Fibroblast of the conjunctiva (primary cell): ENCODE measurements at regions not wholly inside any gene's neighbourhood (a gene's known extent, or its start where the extent isn't known, plus 50 kb on each side); places are given as distances from the start of the nearest gene placed in this dataset.

Experiments
- DNase-seq: peaks from one replicate; pipeline ENCODE4 v3.0.0-alpha.2; 2010; ENCODE audit warnings: low read depth

DNA sequence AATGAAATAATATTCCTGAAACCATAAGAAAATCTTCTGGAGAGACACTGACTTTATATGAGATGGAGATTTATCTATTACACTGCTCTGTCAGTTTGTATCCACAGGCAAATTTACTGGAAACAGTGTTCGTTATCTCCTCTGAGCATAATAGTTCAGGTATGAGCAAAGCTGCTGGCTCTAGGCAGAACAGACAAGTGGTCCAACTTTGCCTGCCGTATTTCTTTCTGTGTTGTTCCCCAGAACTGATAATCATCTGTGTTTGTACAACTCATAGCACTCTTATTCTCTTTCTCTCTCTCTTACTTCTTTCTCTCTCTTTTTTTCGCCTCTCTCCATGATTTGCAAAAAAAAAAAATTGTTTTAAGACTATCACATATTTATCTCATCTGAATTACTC, 623.8 kb upstream of the CHORDC1 start:
- DNase-seq = no peak

DNA sequence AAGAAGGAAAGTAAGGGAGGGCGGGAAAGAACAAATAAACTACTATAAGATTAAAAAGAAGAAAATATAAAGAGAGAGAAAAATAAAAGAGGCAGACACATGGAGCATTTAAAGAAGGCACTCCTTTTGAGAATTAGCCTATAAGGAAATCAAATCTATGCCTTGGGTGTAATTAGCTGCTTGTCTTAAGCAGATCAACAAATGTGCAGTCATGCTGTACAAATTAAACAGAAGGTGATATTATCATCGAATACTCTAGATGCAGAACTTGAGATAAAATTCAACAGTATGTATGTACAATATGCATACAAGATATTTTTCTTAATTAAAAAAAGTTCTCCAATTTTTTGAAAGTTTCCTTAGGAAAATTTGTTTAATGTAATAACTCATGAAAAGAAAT, 623.0 kb upstream of the CHORDC1 start:
- DNase-seq = no peak

DNA sequence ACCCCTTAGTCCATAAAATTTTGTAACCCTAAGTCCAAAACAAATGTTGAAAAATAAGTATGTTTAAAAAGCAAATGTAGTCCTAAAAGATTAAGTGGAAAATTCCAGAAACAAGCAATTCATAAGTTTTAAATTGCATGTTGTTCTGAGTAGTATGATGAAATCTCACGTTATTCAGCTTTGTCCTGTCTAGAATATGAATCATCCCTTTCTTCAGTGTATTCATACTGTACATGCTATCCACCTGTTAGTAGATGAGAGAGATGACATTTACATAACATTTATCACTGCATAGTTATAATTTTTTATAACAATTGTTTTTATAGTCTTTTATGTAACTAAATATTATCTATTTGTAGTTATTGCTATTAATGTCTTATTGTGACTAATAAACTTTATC, 622.3 kb upstream of the CHORDC1 start:
- DNase-seq = no peak

DNA sequence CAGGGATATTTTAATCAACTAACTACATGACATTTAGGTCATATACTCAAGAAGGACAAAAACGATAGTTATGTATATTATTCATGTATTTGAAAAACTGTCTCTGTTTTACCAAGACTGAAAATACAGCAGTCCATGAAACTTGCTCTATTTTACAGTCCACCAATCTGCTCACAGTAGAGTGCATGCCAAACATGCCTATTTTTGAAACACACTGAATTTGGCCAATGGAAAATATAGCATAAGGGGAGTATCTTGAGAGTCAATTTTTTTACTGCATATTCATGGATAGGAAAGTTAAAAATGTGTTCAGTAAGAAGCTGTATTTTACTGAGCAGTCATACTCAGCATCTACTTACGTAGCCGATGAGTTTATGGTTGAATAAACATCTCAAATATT, 621.2 kb upstream of the CHORDC1 start:
- no peak for DNase-seq

DNA sequence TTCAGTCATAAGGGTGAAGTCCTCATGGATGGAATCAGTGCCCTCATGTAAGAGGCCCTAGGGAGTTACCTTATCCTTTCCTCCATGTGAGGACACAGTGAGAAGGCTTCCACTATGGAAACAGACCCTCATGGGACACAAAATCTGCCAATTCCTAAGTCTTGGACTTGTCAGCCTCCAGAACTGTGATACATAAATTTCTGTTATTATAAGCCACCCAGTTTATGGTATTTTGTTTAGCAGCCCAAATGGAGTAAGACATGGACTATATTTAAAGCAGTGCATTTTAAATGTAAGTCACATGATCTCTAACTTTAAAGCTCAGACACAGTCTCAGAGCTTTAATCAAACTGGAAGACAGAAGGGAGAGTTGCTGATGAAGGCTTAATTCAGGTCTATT, 619.8 kb upstream of the CHORDC1 start:
- DNase-seq = no peak

DNA sequence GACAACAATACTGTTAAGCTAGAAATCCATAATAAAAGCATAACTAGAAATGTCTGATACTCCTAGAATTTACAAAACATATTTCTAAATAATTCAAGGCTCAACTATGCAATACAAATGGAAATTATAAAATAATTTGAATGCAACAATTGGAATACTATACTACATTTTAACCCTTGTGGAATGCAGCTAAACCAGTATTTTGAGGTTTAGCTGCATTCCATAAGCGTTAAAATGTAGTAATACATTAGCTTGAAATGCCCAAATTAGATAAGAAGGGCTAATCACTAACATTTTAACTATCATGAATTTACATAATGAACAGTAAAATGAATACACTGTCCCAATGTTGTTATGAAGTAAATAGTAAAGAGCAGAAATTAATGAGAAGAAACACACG, 617.2 kb upstream of the CHORDC1 start:
- no peak for DNase-seq

DNA sequence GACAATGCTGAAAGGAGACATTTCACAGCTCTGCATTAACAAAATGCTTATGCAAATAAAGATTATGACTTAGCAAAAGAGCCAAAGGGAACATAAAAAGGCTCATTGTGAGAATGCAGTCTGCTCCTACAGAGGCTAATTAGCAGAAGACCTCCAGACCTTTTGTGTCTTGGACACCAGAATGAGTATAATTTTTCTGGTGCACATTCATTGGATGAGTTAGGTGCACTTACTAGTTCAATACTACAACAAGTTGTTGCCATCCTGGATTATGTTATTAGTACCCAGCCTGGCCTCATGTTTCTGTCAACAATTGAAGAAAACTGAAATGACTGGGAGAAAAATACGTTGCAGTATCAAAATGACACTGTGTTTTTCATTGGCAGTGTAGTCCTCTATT, 613.2 kb upstream of the CHORDC1 start:
- DNase-seq = no peak

DNA sequence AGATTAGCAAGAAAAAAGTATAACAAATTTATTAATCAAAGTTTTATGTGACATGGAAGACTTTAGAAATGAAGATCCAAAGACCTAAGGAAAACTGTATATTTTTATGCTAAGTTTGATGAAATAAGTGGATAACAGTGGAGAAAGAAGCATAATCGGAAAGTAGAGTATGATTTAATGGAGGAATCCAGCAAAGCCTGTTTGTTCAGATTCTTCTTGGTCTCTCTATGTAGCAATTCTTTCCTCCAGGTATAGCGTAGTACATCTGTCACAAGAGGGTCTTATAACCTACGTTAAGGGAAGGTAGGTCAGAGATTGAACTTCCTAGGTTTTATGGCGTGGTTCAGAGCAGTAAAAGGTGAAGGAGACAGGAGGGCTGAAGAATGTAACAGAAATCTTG, 600.6 kb upstream of the CHORDC1 start:
- DNase-seq = no peak

DNA sequence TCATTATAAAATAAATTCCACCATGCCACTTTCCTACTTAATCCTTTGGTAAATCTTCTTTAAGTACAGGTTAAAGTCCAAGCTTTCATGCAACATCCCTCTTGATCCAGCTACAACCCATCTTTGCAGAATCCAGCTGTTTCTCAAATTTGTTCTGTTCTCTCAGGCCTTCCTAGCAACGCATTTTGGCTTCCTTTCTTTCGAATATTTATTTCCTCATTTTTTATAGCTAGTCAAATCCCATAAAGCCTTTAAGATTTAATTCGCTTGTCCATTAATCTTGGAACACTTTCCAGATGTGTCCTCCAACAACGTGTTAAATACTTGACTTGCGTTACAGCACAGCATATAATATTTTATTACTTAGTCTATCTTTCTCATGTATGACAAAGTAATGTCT, 600.1 kb upstream of the CHORDC1 start:
- no peak for DNase-seq

DNA sequence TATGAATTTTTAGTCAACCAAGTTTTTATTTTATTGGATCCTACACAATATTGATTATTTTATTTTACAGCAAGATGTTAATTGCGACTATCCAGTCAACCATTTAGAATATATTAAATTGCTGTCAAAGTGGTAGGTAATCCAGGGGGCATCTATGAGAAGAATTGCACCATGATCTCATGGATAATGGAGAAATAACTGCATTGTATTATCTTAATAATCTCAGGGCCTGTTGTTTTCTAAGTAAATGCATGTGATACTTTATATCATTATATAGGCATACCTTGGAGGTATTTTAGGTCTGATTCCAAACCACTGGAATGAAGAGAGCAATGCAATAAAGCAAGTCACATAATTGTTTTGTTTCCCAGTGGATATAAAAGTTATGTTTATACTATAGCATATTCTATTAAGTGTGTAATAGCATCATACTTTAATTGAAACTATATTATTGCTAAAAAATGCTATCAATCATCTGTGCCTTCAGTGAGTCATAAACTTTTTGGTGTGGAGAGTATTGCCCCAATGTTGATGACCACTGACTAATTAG, 595.4 kb upstream of the CHORDC1 start:
- DNase-seq = no peak

DNA sequence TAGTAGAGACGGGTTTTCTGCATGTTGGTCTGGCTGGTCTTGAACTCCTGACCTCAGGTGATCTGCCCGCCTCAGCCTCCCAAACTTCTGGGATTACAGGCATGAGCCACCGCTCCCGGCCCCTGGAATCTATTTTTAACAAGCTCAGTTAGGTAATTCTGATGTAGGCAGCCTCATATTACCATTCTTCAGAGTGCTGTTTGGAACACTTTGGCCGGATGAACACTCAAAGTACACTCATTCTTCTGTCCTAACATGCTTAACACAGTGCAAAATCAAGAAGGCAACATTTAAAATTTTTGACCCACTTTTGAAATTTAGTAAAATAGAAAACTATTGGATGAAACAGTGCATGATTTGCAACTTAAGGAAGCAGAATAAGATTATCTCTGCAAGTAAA, 586.7 kb upstream of the CHORDC1 start:
- no peak for DNase-seq

DNA sequence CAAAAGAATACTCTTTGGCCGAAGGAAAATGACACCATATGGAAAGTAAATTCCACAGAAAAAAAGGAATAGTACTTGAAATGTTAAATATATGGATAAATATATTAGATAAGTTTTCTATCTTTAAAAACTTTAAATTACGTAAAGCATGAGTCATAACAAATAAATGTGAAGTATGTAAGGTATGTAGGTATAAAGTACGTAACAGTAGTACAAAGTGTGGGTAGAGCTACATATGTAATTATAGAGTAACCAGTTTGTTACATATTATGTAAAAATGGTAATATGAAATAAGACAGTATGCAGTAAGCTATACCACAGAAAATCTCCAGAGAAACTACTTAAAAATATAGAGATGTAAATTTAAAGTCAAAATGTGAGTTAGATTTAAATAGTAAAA, 582.3 kb upstream of the CHORDC1 start:
- DNase-seq = no peak

DNA sequence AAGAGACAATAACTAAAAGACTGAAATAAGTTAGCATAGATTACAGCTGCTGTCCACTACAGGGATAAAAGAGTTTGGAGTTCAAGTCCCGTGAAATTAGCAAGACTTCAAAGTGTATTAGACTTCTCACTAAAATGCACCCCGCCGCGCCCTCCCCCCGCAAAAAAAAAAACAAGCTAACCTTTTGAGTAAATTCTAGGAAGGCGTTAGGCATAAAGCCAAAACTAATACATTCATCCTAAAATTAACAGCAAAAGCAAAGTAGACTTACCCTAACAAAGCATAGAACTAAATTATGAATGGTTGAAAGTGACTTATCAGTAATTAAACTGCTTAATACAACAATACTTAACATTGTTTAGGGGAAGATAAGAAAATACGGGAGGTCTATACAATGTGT, 581.0 kb upstream of the CHORDC1 start:
- DNase-seq = no peak

DNA sequence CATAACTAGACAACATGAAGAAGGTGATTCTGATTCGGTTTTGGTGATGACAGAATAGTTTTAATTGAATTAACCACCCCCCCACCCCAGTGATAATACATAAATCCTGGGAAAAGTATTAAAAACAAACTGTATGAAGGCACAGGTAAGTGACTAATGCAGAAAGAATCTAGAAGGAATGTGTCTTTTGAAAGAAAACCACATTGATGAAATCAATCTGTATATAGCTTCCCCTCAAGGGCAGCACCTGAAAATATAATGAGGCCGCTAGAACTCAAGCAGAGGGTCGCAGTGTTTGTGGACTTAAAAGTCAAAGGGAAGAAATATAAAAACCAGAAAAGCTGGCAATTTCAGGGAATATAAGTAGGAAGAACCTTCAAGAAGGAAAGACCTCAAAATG, 580.5 kb upstream of the CHORDC1 start:
- no peak for DNase-seq

DNA sequence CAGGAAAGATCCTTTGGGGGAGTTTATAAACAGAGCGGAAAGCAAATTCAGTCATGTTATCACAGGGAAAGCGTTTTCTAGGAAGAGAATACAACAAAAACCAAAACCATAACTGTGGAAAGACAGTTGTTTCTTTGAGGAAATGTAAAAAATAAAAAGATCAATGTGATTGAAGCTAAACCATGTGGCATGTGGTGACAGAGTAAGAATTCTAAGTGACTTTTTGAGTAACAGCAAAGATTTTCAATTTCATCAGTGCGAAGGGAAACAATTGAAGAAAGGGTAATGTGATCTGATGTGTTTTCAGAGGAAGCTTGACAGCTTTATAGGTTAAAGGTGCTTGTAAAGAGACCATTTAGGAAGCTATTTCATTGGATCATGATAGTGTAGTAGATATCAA, 575.9 kb upstream of the CHORDC1 start:
- no peak for DNase-seq

DNA sequence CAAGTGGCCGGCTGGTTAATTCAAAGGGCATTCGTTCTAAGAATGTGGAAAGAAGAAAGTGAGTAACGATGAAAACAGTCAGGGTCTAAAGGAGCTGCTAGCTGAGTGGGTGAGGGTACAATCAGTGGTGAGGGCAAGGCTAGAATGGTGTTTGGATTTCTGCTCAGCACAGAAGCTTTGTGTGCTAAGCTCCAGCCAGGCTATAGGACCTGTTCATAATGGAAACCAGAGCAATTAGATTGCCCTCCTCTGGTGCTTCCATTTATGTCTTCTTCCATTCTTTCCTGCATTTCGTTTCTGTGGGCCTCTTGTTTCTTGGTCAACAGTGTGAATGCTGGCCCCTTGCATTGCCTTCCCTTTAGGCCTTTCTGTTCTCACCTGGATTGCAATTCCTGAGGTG, 572.9 kb upstream of the CHORDC1 start:
- no peak for DNase-seq

DNA sequence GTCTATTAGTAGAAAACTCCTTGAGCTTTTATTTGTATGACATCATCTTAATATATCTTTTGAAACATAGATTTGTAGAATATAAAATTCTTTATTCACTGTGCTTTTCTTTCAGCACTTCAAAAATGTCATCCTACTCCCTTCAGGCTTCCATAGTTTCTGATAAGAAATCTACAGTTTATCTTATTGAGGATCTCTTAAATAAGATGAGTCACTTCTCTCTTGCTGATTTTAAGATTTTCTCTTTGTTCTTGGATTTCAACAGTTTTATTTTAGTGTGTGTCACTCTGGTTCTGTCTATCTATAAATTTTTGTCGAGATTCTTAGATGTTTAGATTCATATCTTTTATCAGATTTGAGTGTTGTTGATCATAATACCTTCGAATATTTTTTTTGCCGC, 566.1 kb upstream of the CHORDC1 start:
- DNase-seq = no peak

DNA sequence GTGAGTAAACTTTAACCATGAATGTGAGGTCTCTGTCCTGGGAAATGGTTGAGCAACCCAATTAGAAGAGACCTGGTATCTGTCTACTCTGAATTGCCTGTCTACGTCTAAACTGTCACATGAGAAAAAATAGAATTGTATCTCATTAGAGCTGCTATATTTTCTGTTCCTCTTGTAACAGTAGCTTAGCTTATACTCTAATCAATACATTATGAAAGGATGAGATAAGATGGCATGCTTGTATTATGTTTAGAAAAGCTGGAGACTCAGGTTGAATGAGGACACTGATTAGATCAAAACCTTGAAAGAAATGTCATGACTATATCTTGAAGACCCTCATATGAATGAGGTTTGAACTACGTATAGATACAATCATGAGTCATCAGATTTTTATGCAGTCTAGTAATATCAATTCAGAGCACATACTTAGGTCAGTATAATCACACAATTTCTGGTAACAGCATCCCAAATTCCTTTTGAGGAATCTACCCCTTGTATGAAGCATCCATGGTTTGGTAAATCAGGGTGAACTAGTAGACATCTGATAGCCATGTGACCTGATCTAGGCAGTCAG, 561.5 kb upstream of the CHORDC1 start:
- no peak for DNase-seq

DNA sequence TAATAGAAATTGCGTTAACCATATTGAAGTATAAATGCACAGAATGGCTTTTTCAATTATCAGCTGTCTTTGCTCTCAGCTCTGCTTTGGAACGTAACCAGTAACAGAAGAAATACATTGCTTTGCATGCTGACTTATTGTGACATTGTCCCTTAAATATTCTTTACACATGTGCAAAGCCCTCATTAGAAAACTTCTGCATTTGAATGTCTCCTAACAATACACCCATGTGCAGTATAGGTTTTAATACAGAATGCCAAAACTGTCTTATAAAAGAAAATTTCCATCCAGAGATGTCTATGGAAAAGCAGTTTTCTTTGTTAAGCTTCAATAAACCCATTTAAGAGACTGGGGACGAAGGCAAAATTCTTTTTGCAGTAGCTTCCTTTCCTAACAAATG, 560.3 kb upstream of the CHORDC1 start:
- DNase-seq = no peak

DNA sequence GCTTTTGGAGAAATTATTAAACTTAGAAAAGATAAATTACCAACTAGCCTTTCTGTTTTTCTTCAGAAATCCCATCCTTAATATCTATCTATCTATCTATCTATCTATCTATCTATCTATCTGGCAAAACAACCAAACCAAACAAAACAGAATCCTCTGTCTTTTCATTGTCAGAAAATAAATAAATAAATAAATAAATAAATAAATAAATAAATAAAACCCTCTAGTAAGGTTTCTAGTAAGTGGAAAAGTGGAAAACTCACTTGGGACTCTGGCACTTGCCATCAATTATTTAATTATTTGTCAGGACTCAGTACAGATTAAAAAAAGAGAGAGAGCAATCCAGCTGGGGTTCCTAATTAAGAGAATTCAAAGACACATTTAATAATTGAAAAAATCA, 556.2 kb upstream of the CHORDC1 start:
- DNase-seq = no peak

DNA sequence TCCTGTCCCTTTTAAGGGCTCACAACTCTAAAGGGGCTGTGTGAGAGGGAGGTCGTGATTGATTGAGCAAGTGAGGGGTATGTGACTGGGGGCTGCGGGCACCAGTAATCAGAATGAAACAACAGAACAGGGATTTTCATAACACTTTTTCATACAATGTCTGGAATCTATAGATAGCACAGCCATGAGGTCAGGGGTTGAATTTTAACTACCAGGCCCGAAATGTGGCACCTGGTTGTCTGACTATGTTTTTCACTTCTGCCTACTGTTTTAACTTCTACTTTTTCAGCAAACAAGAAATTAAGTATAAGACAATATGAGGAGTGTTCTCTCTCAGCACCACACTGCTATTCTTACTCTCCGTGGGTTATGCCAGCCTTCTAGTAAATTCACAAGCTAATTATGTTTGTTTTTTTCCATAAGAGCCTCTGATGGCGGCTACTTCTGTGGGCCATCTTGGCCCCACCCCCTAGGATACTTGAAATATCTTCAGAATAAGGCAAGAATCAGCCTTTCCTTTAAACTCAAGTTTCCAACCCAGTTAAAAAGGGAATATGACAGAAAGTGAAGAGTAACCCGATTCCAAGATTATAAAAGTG, 552.8 kb upstream of the CHORDC1 start:
- no peak for DNase-seq

DNA sequence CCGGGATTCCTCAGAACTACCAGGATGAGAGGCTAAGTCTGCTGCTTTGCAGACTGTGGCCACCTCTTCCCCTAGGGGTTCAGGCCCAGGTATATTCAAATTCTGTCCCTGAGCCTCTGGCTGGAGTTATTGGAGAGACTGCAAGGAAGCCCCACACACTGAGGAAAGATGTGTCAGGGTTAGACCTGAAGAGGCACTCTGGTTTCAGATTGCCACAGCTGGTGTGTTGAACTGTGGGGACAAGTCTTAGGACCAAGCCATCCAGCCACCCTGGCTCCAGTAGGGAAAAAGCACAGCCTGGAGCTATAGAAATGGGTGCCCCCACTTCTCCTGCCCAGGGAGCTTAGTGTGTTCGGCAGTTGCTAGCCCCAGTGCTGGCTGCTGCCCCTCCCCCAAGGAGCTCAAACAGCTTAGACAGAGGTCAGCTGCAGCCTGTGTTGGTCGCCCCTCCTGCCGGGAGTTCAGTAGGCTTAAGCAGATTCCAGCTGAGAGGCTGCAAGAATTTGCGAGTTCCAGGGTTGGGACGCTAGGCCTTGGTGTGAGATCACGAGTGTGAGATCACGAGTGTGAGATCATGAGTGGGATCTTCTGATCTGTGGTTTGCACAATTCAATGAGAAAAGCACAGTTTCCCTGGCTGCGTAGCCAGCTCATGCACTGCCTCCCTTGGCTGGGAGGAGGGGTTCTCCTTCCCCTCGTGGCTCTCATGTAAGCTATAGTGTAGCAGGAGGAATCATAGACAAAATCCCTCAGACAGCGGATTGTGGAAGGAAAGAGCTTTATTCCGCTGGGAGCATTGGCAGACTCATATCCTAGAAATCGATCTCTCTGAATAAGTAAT, 552.1 kb upstream of the CHORDC1 start:
- DNase-seq = no peak

DNA sequence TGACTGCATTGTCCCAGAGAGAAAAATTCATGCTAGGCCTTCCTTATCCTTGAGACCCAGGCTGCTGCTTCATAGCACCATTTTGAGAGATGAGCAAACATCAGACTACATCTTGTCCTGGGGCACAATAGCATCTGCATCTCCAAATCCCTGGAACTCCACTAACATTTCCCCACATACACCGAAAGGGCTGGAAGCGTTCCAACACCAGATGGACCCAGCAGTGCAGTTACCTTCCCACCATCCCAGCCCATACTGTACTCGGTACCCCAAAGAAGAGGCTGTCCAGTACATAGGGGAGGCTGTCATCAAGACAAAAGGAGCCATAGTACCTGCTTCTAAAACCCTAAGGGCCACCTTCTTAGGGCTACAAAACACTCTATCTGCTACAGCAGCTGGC, 547.2 kb upstream of the CHORDC1 start:
- no peak for DNase-seq
